ENCODE measurements at regions not wholly inside any gene's neighbourhood (a gene's known extent, or its start where the extent isn't known, plus 50 kb on each side); places are given as distances from the start of the nearest gene placed in this dataset.

DNA sequence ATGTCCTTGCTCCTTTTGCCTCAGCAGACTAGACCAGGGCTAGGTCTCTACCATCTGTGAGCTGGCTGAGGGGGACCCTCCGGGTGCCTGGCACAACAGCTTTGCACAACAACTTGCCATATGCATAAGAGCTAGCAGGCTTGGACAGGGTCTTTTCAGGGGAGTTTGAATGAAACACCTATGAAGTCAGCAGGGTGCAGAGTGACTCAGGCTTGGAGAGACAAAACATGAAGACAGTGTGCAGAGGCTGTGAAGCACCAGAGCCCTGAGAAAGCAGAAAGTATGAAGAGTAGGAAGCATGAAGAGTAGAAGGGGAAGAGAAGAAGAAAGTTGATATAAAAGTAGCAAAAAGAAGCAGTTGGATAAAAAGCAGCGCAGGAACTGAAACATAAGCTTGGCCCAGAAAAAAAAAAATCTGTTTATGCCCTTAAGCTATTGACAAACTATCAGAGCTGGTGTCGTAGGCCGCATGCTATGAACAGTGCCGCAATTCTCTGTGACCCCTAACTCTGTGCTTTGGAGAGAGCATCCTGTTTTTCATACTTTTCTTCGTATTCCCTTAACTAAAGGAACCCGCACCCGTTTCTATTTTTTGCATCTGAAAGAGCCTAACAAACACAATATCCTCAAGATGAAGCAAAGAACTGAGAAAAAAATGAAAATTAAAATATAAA, 52.7 kb upstream of the FAM216B start:
- POLR2A ChIA-PET: no interaction called here
- no peaks in the 10 kb centered on the region for H3K4me1 Mint-ChIP-seq (ENCODE audit: low read depth)
- H3K27ac Mint-ChIP-seq: no peak overlapping the region
- no peak overlapping the region for H3K4me3 Mint-ChIP-seq
- peaks cover 13% of the 10 kb centered on the region for H3K27me3 Mint-ChIP-seq (ENCODE audit: low read depth)
- CTCF ChIA-PET: no interaction called here
- ATAC-seq (no peak), DNase-seq (no peak)
- no peaks in the 10 kb centered on the region for H3K36me3 Mint-ChIP-seq (ENCODE audit: low read depth)
- no peaks in the 10 kb centered on the region for H3K9me3 Mint-ChIP-seq (ENCODE audit: insufficient read depth)

DNA sequence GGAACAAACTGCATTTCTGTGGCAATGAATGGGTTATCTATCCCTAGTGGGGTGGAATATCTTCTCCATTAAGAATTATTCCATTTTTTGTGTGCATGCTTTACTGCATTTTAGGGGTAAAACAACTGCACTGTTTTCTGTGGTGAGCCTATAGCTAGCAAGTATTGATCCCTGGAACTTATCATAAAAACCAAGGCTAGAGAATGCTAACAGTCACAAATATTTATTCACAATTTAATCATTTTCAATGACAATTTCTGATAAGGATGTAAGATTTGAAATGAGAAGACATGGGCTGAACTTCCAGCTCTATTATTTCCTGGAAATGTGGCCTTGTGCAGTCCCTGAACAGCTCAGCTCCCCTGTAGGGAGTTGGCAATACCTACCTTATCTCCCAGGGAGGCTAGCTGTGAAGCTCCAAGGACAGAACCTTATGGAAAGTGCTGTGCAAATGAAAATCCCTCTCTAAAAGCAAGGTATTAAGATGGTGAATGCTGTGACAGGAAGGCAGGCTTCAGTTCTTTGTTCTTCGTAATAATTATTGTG, 51.5 kb upstream of the FAM216B start:
- ATAC-seq (no peak), DNase-seq (no peak)
- ChIA-PET POLR2A (no interaction called here), CTCF (no interaction called here)
- Mint-ChIP-seq H3K27ac (no peak overlapping the region), H3K4me3 (no peak overlapping the region), H3K9me3 (ENCODE audit: insufficient read depth) (no peaks in the 10 kb centered on the region), H3K4me1 (ENCODE audit: low read depth) (no peaks in the 10 kb centered on the region), H3K27me3 (ENCODE audit: low read depth) (peaks cover 13% of the 10 kb centered on the region), H3K36me3 (ENCODE audit: low read depth) (no peaks in the 10 kb centered on the region)
